HG03095 (cell line): ENCODE measurements at regions not wholly inside any gene's neighbourhood (a gene's known extent, or its start where the extent isn't known, plus 50 kb on each side); places are given as distances from the start of the nearest gene placed in this dataset.
"Not testable (repeated sequence)": the region's sequence is repeated elsewhere in the genome, so short reads cannot be mapped to it uniquely, and the experiment has no call there.

ENCODE experiments used
- ATAC-seq: cut with Tn5 transposase; IDR thresholded peaks from one replicate; pipeline ENCODE4 v1.9.1; 2021; ENCODE audit warnings: moderate library complexity; ENCODE audit not compliant: unreplicated experiment

- ATAC-seq: no peak
Measured at GRCh38 chr5:126274076-126274762, 149.0 kb upstream of the GRAMD2B start.

- ATAC-seq: no peak
Measured at GRCh38 chr5:126274763-126275125, 148.5 kb upstream of the GRAMD2B start.

GRCh38 chr5:126277762-126278161 lies 145.4 kb upstream of the GRAMD2B start:
- ATAC-seq: no peak

DNA sequence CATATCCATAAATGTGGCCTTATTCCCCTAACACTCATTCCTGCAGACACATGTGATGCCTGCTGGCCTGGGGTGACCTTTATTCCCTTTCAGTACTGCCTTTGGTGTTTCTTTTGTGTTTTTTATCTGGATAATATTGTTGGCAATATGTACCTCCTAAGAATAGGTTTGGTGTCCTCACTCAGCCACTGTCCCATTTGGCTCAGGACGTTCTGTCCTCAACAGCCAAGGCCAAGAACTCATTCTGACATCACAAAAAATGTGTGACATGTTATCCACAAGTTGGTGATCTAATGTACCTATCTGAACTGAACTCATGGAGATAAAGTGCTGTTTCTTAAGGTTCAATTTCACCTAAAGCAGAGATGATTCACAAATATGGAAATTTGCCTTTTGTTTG lies 142.9 kb upstream of the GRAMD2B start:
- no peak for ATAC-seq

DNA sequence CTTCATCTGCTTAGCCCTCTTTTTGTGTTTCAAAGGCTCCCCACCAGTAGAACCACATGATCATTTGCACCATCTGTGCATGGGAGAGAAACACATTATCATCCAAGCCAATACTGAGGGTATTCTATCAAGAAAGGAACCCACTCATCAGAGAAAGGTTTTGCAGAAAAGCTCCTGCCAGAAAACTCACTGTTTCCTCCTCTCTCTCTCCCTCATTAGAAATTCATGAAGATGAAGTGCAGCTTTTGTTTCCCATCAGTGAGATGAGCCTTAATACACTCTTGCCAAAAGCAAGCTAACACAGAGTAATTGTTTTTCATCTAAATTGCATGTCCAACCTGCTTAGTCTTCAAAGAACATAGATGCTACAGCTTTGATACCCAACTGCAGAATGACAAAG lies 142.4 kb upstream of the GRAMD2B start:
- no peak for ATAC-seq

DNA sequence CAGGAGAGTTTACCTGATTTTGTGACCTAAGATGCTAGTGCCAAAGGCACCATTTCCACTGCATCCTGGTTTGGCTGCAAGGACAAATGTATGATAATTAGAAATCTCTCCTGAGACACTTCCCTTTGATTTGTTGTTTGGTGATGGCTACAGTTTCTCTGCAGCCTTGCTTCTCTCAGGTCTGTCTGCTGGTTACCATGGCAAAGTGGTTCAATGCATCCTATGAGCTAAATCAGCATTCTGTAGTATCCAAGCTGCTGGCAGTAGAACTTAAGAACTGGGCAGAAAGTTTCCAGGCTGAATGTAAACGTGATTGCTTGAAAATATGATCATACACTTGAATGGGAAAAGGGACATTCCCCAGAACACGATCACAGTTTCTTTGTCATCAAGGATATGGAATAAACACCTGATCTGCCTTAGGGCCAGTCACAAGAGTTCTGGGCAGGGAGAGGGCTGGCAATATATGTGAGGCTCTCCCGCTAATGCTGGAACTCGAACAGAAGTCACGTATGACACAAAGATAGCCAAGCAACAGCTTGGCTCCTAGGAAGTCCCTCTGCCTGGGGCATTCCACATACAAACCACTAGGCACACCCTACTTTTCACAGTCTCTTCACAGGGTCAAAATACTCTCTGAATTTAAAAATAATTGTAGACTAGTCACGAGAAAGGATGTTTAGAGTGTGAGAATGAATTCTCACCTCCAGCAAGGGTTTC lies 138.1 kb upstream of the GRAMD2B start:
- ATAC-seq: no peak

- ATAC-seq: not testable (repeated sequence)
Measured at GRCh38 chr5:126296121-126296520, 127.1 kb upstream of the GRAMD2B start.

DNA sequence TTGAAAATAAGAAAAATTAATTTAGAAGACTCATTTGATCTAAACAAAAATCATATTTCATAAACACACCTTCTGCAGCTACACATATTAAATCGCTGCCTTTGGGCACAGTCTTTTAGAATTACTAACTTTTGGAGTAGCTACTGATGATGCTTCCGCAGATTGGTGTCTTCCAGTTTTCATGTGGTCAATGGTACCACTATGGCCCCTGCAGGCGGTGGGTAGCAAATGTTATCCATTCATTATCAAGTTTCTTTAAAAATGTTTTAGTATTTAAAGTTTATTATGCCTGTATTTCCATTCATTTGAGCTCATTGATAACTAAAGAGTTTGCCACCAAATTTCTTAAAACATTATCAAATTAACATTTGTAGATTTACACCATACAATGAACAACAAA lies 122.9 kb upstream of the GRAMD2B start:
- no peak for ATAC-seq

GRCh38 chr5:126301056-126301455 lies 122.2 kb upstream of the GRAMD2B start:
- no peak for ATAC-seq

DNA sequence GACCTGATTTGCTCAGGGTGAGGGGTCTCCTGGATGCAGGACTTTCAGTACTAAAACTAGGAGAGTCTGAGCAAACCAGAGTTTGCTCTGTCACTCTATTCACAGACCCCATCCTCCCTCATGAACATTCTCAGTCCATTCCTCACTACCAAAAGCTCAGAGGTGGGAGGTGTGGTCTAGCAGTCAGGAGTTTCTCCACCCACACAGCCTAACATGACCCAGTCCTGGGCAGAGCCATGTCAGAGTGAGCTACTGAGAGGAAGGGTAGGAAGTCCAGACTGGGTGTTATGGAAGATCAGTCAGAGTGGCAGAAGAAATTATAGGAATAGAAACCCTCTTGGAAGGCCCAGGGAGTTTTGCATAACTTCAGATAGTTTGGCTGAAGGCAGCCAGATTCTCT lies 113.3 kb upstream of the GRAMD2B start:
- no peak for ATAC-seq

GRCh38 chr5:126311766-126312165 lies 111.4 kb upstream of the GRAMD2B start:
- no peak for ATAC-seq

DNA sequence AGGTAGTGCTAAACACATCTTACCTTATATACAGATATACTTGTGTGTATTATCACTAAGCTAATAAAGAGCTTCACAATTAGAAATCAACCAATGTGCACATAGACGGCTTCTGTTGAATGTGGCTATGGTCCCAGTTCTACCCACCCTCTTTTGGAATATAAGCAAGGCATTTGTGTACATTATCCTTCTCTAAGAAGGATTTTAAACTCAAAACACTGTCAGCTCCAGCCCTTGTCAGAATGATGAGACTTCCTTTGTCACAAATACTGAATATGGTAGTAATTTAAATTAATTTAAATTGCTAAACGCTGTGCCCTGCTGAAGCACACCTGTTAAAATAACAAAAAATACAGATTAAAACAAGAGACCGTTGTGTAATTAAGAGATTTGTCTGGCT lies 107.9 kb upstream of the GRAMD2B start:
- ATAC-seq: no peak

DNA sequence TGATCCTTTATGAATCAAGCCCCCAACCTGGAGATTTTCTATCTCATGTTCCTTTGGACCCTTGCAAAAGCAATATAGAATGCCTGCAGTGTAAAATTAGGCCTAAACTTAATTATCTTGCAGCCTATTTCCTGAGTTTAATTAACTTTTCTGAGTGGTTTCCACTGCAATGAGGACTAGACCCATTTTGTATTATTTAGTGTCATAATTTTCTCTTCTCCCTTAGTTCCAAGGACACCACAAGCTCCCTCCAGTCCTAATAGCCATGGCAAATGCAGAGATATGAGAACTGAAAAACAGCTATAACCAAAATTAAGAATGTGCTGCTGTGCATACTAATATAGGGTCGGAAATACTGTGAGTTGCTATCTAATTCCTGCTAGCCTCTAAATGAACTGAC lies 90.9 kb upstream of the GRAMD2B start:
- ATAC-seq: no peak

DNA sequence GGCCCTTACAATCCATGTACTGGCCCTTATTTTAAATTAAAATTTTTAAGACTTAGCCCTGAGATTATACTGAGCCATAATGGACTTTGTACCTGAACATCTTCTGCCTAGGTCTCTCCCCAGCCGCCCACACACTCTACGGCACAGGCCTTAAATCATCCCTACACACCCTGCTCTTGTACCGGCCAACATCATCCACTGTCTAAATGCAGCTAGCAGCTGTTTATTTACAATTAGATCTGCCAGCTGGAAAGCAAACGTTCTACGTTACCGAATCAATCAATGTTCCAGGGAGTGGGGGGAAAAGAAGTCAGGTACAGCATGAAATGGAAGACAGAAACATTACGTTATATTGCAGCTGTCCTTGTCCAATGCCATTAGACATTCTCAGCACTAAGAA lies 88.4 kb upstream of the GRAMD2B start:
- ATAC-seq: no peak

DNA sequence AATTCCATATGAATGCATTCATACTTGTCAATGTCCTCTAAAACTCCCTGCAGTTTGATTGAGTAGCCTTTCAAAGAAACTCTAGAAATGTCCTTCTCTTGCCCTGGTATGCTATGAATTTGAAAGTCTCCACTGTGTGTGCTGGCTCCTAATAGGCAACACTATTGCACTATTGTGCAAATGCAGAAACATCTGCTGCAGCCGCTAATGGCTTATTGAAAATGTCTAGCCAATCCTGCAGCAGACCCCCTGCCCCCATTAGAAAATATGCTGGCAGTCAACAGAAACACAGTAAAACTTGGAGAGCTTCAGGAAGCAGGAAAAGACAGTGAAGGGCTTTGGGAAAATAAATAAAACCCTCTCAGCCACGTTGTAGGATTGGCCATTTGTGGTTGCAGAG lies 87.3 kb upstream of the GRAMD2B start:
- ATAC-seq: no peak

DNA sequence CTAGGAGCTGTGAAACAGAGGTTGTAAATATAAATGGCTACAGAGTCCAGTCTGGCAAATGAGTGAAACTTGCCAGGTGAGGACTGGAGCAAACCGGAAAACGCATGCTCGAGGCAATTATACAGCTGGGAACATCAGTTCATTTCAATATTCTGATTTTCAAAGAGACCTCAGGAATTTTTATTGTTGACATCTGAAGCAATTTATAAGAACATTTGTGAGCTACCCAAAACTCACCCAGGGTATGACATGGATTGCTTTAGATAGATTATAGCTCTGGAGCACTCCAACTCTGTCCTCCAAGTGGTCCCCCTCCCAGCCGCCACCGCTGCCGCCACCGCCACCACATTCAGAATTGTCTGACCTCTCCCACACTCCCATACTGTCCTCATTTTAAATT lies 84.6 kb upstream of the GRAMD2B start:
- no peak for ATAC-seq

GRCh38 chr5:126339215-126339805 lies 83.9 kb upstream of the GRAMD2B start:
- no peak for ATAC-seq

DNA sequence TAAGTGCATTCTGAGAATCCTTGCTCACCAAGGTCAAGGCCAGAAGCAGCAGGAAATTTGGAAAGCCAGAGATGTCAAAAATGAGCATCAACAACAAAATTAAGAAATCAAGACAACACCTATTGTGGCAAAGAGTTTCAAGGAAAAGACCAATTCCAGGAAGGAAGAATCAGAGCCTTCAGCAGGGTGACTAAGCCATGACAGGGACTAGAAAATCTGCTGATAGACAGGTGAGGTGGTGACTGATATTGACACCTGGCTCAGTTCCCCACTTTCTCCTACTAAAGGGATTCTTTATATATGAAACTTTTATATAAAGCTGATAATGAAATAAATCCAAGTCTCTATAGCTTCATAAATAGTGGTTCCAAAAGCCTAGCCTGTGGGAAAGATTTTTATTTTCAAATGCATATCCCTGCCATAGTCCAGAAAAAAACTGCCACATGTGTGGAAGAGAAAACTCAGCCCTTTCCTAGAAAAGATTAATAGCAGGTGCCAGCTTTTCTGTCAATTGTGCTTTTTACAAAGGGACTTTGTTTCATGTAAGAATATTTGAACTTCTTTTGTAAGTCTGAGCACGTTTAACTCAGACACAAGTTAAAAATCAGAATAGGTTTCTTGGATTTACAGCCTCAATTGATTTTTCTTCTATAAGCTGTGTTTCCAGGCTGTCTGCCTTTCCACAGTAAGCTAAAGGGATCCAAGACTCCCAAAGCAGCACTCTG lies 81.1 kb upstream of the GRAMD2B start:
- no peak for ATAC-seq

GRCh38 chr5:126348855-126349635 lies 74.2 kb upstream of the GRAMD2B start:
- ATAC-seq: no peak

- ATAC-seq: no peak
Measured at GRCh38 chr5:126351153-126351552, 72.1 kb upstream of the GRAMD2B start.
